H1 (cell line): ENCODE measurements at regions not wholly inside any gene's neighbourhood (a gene's known extent, or its start where the extent isn't known, plus 50 kb on each side); places are given as distances from the start of the nearest gene placed in this dataset.

Source experiments
- TAF1 ChIP-seq: IDR thresholded peaks from 2 replicates; pipeline ENCODE4 v1.6.1; 2011; ENCODE audit warnings: mild to moderate bottlenecking, low read depth, low read length
- TF ChIP-seq, protein P1 (sequence below), 3 experiments: IDR thresholded peaks; 1 replicate in 2 of 3; 2 replicates in 1 of 3; pipeline versions ENCODE4 v1.5.1 to v1.6.1; 2011; ENCODE audit warnings: low read length in 3 of 3, mild to moderate bottlenecking in 3 of 3, inconsistent platforms in 2 of 3, low read depth in 1 of 3, moderate library complexity in 1 of 3; ENCODE audit not compliant: insufficient read depth in 1 of 3; ENCODE audit errors: control extremely low read depth in 1 of 3

DNA sequence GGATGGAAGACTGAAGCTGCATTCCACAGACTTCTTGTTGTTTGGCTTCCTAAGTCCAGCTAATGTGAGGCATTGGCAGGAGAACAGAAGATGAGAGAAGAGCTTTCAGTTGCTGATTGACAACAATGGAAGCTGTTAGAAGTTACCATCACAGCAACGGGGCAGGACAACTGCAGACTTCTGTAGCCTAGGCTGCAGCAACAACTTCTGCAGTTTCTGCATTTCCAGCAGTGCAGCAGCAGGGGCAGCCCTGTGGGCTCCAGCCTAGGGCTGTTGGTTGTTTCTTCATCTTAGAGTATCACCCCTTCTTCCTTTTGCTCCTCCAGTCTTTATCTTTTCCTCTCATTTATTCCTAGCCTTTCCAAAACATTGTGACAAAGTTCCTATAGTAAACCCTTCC lies 528.8 kb upstream of the PTGER4 start:
- TF ChIP-seq, protein P1, sequence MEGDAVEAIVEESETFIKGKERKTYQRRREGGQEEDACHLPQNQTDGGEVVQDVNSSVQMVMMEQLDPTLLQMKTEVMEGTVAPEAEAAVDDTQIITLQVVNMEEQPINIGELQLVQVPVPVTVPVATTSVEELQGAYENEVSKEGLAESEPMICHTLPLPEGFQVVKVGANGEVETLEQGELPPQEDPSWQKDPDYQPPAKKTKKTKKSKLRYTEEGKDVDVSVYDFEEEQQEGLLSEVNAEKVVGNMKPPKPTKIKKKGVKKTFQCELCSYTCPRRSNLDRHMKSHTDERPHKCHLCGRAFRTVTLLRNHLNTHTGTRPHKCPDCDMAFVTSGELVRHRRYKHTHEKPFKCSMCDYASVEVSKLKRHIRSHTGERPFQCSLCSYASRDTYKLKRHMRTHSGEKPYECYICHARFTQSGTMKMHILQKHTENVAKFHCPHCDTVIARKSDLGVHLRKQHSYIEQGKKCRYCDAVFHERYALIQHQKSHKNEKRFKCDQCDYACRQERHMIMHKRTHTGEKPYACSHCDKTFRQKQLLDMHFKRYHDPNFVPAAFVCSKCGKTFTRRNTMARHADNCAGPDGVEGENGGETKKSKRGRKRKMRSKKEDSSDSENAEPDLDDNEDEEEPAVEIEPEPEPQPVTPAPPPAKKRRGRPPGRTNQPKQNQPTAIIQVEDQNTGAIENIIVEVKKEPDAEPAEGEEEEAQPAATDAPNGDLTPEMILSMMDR (IDR thresholded peaks at IDR 0.05; ENCODE audit: control extremely low read depth in 1 of 3, insufficient read depth in 1 of 3, low read depth in 1 of 3, low read length in 3 of 3) = no peak
- TF ChIP-seq TAF1 = no peak
